ENCODE measurements at regions not wholly inside any gene's neighbourhood (a gene's known extent, or its start where the extent isn't known, plus 50 kb on each side); places are given as distances from the start of the nearest gene placed in this dataset.

DNA sequence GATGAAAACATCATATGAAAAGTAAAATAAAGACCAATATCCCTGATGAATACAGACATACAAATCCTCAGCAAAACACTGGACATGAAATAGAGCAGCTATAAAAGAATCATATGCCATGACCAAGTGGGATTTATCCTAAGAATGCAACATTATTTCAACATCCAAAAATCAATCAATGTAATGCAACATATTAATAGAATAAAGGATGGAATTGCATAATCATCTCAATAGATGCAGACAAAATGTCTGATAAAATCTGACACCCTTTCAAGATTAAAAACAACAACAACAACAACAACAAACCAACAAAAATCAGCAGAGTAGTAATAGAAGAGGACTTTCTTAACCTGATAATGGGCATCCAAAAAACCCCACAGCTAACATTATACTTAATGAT is 63.8 kb upstream of the IL1R1 start:
- no peak for DNase-seq (ENCODE audit: low read depth)
- CTCF ChIA-PET, result no interaction called here
- POLR2A ChIA-PET, result no interaction called here

GRCh38 chr2:102080451-102081242 is 61.9 kb upstream of the IL1R1 start:
- no peaks in the 10 kb centered on the region for H3K36me3 ChIP-seq (ENCODE audit: control insufficient read depth, insufficient read depth, low read length)
- no peaks in the 10 kb centered on the region for H3K27me3 ChIP-seq (ENCODE audit: control insufficient read depth, insufficient read depth, low read length)
- CTCF ChIA-PET, result interaction anchor here (0.9 kb wide), 1 partner anchor 86 kb away, joined by 3 read pairs; no protein-coding TSS in a partner anchor
- DNase-seq (ENCODE audit: low read depth), result no peak
- POLR2A ChIA-PET, result no interaction called here
- TF ChIP-seq CTCF (IDR thresholded peaks at IDR 0.05; ENCODE audit: insufficient read depth, low read depth, low read length), result no peak
- no peak overlapping the region for H3K4me3 ChIP-seq (ENCODE audit: low read depth, low read length)

More for the DNA sequence above, 63.8 kb upstream of the IL1R1 start:
- Histone ChIP-seq H3K4me3 (ENCODE audit: low read depth, low read length) (no peak overlapping the region), H3K36me3 (ENCODE audit: control insufficient read depth, insufficient read depth, low read length) (no peaks in the 10 kb centered on the region), H3K27me3 (ENCODE audit: control insufficient read depth, insufficient read depth, low read length) (no peaks in the 10 kb centered on the region)
- TF ChIP-seq CTCF (IDR thresholded peaks at IDR 0.05; ENCODE audit: insufficient read depth, low read depth, low read length), result no peak

- Histone ChIP-seq H3K27me3 (ENCODE audit: control insufficient read depth, insufficient read depth, low read length) (no peaks in the 10 kb centered on the region), H3K4me3 (ENCODE audit: low read depth, low read length) (no peak overlapping the region), H3K36me3 (ENCODE audit: control insufficient read depth, insufficient read depth, low read length) (no peaks in the 10 kb centered on the region)
- ChIA-PET CTCF (interaction anchor here (0.9 kb wide), 1 partner anchor 86 kb away, joined by 3 read pairs; no protein-coding TSS in a partner anchor), POLR2A (no interaction called here)
- no peak for DNase-seq (ENCODE audit: low read depth)
- TF ChIP-seq CTCF (IDR thresholded peaks at IDR 0.05; ENCODE audit: insufficient read depth, low read depth, low read length), result no peak
Measured at GRCh38 chr2:102081243-102081522, 61.4 kb upstream of the IL1R1 start.

- no peak for TF ChIP-seq CTCF (IDR thresholded peaks at IDR 0.05; ENCODE audit: insufficient read depth, low read depth, low read length)
- no peak overlapping the region for H3K4me3 ChIP-seq (ENCODE audit: low read depth, low read length)
- no peaks in the 10 kb centered on the region for H3K27me3 ChIP-seq (ENCODE audit: control insufficient read depth, insufficient read depth, low read length)
- no peak for DNase-seq (ENCODE audit: low read depth)
- no peaks in the 10 kb centered on the region for H3K36me3 ChIP-seq (ENCODE audit: control insufficient read depth, insufficient read depth, low read length)
- ChIA-PET POLR2A (no interaction called here), CTCF (no interaction called here)
Measured at GRCh38 chr2:102081606-102082005, 60.9 kb upstream of the IL1R1 start.

GRCh38 chr2:102082571-102083392 is 59.8 kb upstream of the IL1R1 start:
- ChIA-PET POLR2A (no interaction called here), CTCF (interaction anchor here (0.6 to 1.2 kb wide), 2 partner anchors 15 to 787 kb away, joined by 5 read pairs; no protein-coding TSS in a partner anchor)
- Histone ChIP-seq H3K36me3 (ENCODE audit: control insufficient read depth, insufficient read depth, low read length) (no peaks in the 10 kb centered on the region), H3K27me3 (ENCODE audit: control insufficient read depth, insufficient read depth, low read length) (no peaks in the 10 kb centered on the region), H3K4me3 (ENCODE audit: low read depth, low read length) (no peak overlapping the region)
- no peak for DNase-seq (ENCODE audit: low read depth)
- TF ChIP-seq CTCF (IDR thresholded peaks at IDR 0.05; ENCODE audit: insufficient read depth, low read depth, low read length), result no peak

Measured in BJ (cell line).